HCT116 (cell line): ENCODE measurements at regions not wholly inside any gene's neighbourhood (a gene's known extent, or its start where the extent isn't known, plus 50 kb on each side); places are given as distances from the start of the nearest gene placed in this dataset.
"Not testable (repeated sequence)": the region's sequence is repeated elsewhere in the genome, so short reads cannot be mapped to it uniquely, and the experiment has no call there.

Experiments used
- CTCF ChIP-seq, 3 experiments: fragments of 200-600 bp in 1 of 3; sonication (generic) in 1 of 3; IDR thresholded peaks in 2 of 3; conservative IDR thresholded peaks in 1 of 3; 2 replicates each; pipeline ENCODE4 v1.5.1; 2012 to 2017; ENCODE audit warnings: low read depth in 2 of 3, low read length in 2 of 3, antibody characterized with exemption in 1 of 3, borderline replicate concordance in 1 of 3, control low read depth in 1 of 3, mild to moderate bottlenecking in 1 of 3, mixed read lengths in 1 of 3, mixed run types in 1 of 3, moderate library complexity in 1 of 3; ENCODE audit not compliant: insufficient read depth in 1 of 3
- MAX ChIP-seq: IDR thresholded peaks from 2 replicates; pipeline ENCODE4 v1.6.1; 2012
- POLR2A ChIP-seq: IDR thresholded peaks from 2 replicates; pipeline ENCODE4 v1.7.0; 2011; ENCODE audit warnings: borderline replicate concordance; ENCODE audit not compliant: insufficient read depth, insufficient read length; ENCODE audit errors: extremely low read depth
- RAD21 ChIP-seq: IDR thresholded peaks from 2 replicates; pipeline ENCODE4 v1.6.1; 2012; ENCODE audit warnings: low read depth, mild to moderate bottlenecking
- REST ChIP-seq: IDR thresholded peaks from 2 replicates; pipeline ENCODE4 v1.6.1; 2012; ENCODE audit warnings: low read depth
- SIN3A ChIP-seq: IDR thresholded peaks from 2 replicates; pipeline ENCODE4 v1.6.1; 2012; ENCODE audit warnings: low read depth
- TCF7L2 ChIP-seq: IDR thresholded peaks from 2 replicates; pipeline ENCODE4 v1.7.0; 2011; ENCODE audit warnings: borderline replicate concordance, inconsistent platforms; ENCODE audit not compliant: insufficient read depth, insufficient read length; ENCODE audit errors: extremely low read depth
- YY1 ChIP-seq: IDR thresholded peaks from 2 replicates; pipeline ENCODE4 v1.6.1; 2011; ENCODE audit warnings: low read length, low read depth, moderate library complexity, mild to moderate bottlenecking; ENCODE audit not compliant: insufficient replicate concordance; ENCODE audit errors: extremely low read depth
- ZFX ChIP-seq: fragments of 450-650 bp; IDR thresholded peaks from 2 replicates; pipeline ENCODE4 v1.6.1; 2017

- not testable (repeated sequence) for TF ChIP-seq SIN3A; TCF7L2; ZFX; RAD21; REST; CTCF (IDR thresholded peaks at IDR 0.05 in 2 of 3, conservative IDR thresholded peaks at IDR 0.05 in 1 of 3; ENCODE audit: borderline replicate concordance in 1 of 3, insufficient read depth in 1 of 3, low read depth in 2 of 3, low read length in 2 of 3); YY1; MAX; POLR2A
These were observed 702.7 kb upstream of the SLITRK6 start for GRCh38 chr13:86501931-86502330.
